ENCODE measurements at regions not wholly inside any gene's neighbourhood (a gene's known extent, or its start where the extent isn't known, plus 50 kb on each side); places are given as distances from the start of the nearest gene placed in this dataset.
"Not testable (repeated sequence)": the region's sequence is repeated elsewhere in the genome, so short reads cannot be mapped to it uniquely, and the experiment has no call there.

GRCh38 chr2:211176514-211177141 lies 620.2 kb downstream of the CPS1 start:
- Histone ChIP-seq H3K27me3 (ENCODE audit: control insufficient read depth, insufficient read depth) (no peaks in the 10 kb centered on the region), H3K27ac (ENCODE audit: low read length) (no peak overlapping the region), H3K4me3 (ENCODE audit: low read length) (no peak overlapping the region), H3K9me3 (ENCODE audit: control insufficient read depth, low read length) (no peaks in the 10 kb centered on the region), H3K4me1 (ENCODE audit: control insufficient read depth, insufficient read depth, low read length) (no peaks in the 10 kb centered on the region)
- DNase-seq = no peak
- no peak for ATAC-seq
- intact Hi-C loops (cut with DNase I) = no loop called here

DNA sequence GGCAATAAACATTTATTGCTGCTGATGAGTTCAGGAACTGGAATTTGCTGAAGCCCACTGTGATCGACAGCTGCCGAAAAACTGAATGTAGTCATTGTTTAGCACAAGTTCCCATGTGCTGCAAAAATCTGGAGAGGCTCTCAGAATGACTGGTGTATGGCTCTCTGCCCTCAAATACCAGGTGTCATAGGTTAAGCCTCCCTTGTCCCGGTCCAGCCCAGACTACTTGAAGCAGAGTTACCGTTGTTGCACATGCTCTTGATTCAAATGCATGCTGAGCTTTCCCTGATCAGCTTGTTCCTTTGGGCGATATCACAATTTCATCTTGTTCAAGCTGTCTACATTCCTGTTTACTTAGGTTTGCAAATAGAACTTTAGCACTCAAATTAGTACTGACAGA lies 625.2 kb downstream of the CPS1 start:
- 41% methylated on average over 5 of the region's 5 CpGs for WGBS
- Histone ChIP-seq H3K27ac (ENCODE audit: low read length) (no peak overlapping the region), H3K4me3 (ENCODE audit: low read length) (no peak overlapping the region), H3K9me3 (ENCODE audit: control insufficient read depth, low read length) (no peaks in the 10 kb centered on the region), H3K4me1 (ENCODE audit: control insufficient read depth, insufficient read depth, low read length) (no peaks in the 10 kb centered on the region), H3K27me3 (ENCODE audit: control insufficient read depth, insufficient read depth) (no peaks in the 10 kb centered on the region)
- peak in 1 of 2 donors; percentile 40 for ATAC-seq
- intact Hi-C loops (cut with DNase I) = no loop called here
- DNase-seq = peak in 1 of 3 donors; percentile 16

GRCh38 chr2:211187602-211188001 lies 631.2 kb downstream of the CPS1 start:
- H3K27ac ChIP-seq (ENCODE audit: low read length) = no peak overlapping the region
- H3K4me3 ChIP-seq (ENCODE audit: low read length) = no peak overlapping the region
- H3K9me3 ChIP-seq (ENCODE audit: control insufficient read depth, low read length) = no peaks in the 10 kb centered on the region
- no peaks in the 10 kb centered on the region for H3K4me1 ChIP-seq (ENCODE audit: control insufficient read depth, insufficient read depth, low read length)
- intact Hi-C loops (cut with DNase I) = no loop called here
- ATAC-seq (no peak), DNase-seq (no peak)
- no peaks in the 10 kb centered on the region for H3K27me3 ChIP-seq (ENCODE audit: control insufficient read depth, insufficient read depth)

GRCh38 chr2:211203986-211204385 lies 647.6 kb downstream of the CPS1 start:
- intact Hi-C loops (cut with DNase I) = no loop called here
- ATAC-seq = no peak

DNA sequence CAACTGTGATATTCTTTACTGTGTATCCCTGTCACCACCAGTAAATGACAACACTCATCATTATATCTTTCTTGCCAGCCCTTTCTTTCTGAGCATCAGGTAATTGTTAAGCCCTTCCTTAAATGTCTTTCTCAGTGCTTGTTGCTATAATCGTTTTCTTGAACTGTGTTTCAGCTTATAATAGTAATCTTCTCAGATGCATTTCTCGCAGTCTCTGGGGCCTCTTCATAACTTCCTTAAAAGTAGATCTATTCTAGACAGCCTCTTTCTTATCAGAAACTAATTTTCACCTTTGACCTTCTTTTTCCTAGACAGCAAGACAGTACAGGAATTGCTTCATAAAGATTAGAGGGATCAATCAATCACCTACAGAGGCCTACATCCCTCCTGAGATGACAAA lies 648.1 kb downstream of the CPS1 start:
- DNase-seq (no peak), ATAC-seq (no peak)
- intact Hi-C loops (cut with DNase I) = no loop called here
- Histone ChIP-seq H3K9me3 (ENCODE audit: control insufficient read depth, low read length) (no peaks in the 10 kb centered on the region), H3K4me3 (ENCODE audit: low read length) (no peak overlapping the region), H3K4me1 (ENCODE audit: control insufficient read depth, insufficient read depth, low read length) (no peaks in the 10 kb centered on the region), H3K27ac (ENCODE audit: low read length) (no peak overlapping the region), H3K27me3 (ENCODE audit: control insufficient read depth, insufficient read depth) (no peaks in the 10 kb centered on the region)
- 47% methylated on average over 2 of the region's 2 CpGs for WGBS

More at GRCh38 chr2:211203986-211204385, 647.6 kb downstream of the CPS1 start:
- no peaks in the 10 kb centered on the region for H3K9me3 ChIP-seq (ENCODE audit: control insufficient read depth, low read length)
- DNase-seq = no peak
- H3K4me1 ChIP-seq (ENCODE audit: control insufficient read depth, insufficient read depth, low read length) = no peaks in the 10 kb centered on the region
- no peak overlapping the region for H3K27ac ChIP-seq (ENCODE audit: low read length)
- no peak overlapping the region for H3K4me3 ChIP-seq (ENCODE audit: low read length)
- H3K27me3 ChIP-seq (ENCODE audit: control insufficient read depth, insufficient read depth) = no peaks in the 10 kb centered on the region

DNA sequence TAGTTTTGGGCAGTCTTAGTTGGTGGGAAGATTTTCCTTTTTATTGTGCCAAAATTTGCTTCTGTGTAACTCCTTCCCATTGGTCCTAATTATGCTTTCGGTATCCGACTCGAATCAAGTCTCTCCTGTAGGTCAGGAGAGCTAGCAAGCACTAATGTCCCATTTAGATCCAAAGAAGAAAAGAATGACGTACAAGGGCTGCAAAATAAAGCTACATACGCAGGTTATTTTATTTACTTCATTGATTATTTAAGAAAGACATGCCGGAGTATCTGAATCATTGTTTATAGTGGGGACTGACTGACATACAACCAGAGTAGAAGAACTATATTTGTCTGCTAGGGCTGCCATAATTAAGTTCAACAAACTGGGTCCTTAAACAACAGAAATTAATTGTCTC lies 648.5 kb downstream of the CPS1 start:
- H3K4me1 ChIP-seq (ENCODE audit: control insufficient read depth, insufficient read depth, low read length) = no peaks in the 10 kb centered on the region
- intact Hi-C loops (cut with DNase I) = no loop called here
- no peak overlapping the region for H3K4me3 ChIP-seq (ENCODE audit: low read length)
- ATAC-seq (no peak), DNase-seq (no peak)
- WGBS = 87% methylated on average over 6 of the region's 6 CpGs
- no peaks in the 10 kb centered on the region for H3K27me3 ChIP-seq (ENCODE audit: control insufficient read depth, insufficient read depth)
- H3K9me3 ChIP-seq (ENCODE audit: control insufficient read depth, low read length) = no peaks in the 10 kb centered on the region
- H3K27ac ChIP-seq (ENCODE audit: low read length) = no peak overlapping the region

- intact Hi-C loops (cut with DNase I) = no loop called here
- no peaks in the 10 kb centered on the region for H3K9me3 ChIP-seq (ENCODE audit: control insufficient read depth, low read length)
- DNase-seq (no peak), ATAC-seq (no peak)
- no peak overlapping the region for H3K27ac ChIP-seq (ENCODE audit: low read length)
- H3K4me3 ChIP-seq (ENCODE audit: low read length) = no peak overlapping the region
- no peaks in the 10 kb centered on the region for H3K27me3 ChIP-seq (ENCODE audit: control insufficient read depth, insufficient read depth)
- WGBS = 45% methylated on average over 1 of the region's 1 CpG
- no peaks in the 10 kb centered on the region for H3K4me1 ChIP-seq (ENCODE audit: control insufficient read depth, insufficient read depth, low read length)
Measured at GRCh38 chr2:211205358-211205757, 649.0 kb downstream of the CPS1 start.

- ATAC-seq = no peak
- H3K4me3 ChIP-seq (ENCODE audit: low read length) = no peak overlapping the region
- H3K27me3 ChIP-seq (ENCODE audit: control insufficient read depth, insufficient read depth) = no peaks in the 10 kb centered on the region
- no peaks in the 10 kb centered on the region for H3K4me1 ChIP-seq (ENCODE audit: control insufficient read depth, insufficient read depth, low read length)
- H3K9me3 ChIP-seq (ENCODE audit: control insufficient read depth, low read length) = no peaks in the 10 kb centered on the region
- H3K27ac ChIP-seq (ENCODE audit: low read length) = no peak overlapping the region
- no peak for DNase-seq
- intact Hi-C loops (cut with DNase I) = no loop called here
Measured at GRCh38 chr2:211205836-211206235, 649.4 kb downstream of the CPS1 start.

GRCh38 chr2:211216221-211216620 lies 659.8 kb downstream of the CPS1 start:
- WGBS = 16% methylated on average over 1 of the region's 1 CpG
- Histone ChIP-seq H3K27me3 (ENCODE audit: control insufficient read depth, insufficient read depth) (no peaks in the 10 kb centered on the region), H3K27ac (ENCODE audit: low read length) (no peak overlapping the region), H3K9me3 (ENCODE audit: control insufficient read depth, low read length) (no peaks in the 10 kb centered on the region), H3K4me1 (ENCODE audit: control insufficient read depth, insufficient read depth, low read length) (no peaks in the 10 kb centered on the region), H3K4me3 (ENCODE audit: low read length) (no peak overlapping the region)
- DNase-seq (no peak), ATAC-seq (no peak)
- intact Hi-C loops (cut with DNase I) = no loop called here

DNA sequence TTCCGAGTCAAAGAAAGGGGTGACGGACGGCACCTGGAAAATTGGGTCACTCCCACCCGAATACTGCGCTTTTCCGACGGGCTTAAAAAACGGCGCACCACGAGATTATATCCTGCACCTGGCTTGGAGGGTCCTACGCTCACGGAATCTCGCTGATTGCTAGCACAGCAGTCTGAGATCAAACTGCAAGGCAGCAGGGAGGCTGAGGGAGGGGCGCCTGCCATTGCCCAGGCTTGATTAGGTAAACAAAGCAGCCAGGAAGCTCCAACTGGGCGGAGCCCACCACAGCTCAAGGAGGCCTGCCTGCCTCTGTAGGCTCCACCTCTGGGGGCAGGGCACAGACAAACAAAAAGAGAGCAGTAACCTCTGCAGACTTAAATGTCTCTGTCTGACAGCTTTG lies 663.1 kb downstream of the CPS1 start:
- intact Hi-C loops (cut with DNase I); H3K4me3 ChIP-seq (ENCODE audit: low read length); H3K27me3 ChIP-seq (ENCODE audit: control insufficient read depth, insufficient read depth); H3K9me3 ChIP-seq (ENCODE audit: control insufficient read depth, low read length); DNase-seq; ATAC-seq; H3K27ac ChIP-seq (ENCODE audit: low read length); H3K4me1 ChIP-seq (ENCODE audit: control insufficient read depth, insufficient read depth, low read length): not testable (repeated sequence)
- WGBS = 84% methylated on average over 5 of the region's 15 CpGs

DNA sequence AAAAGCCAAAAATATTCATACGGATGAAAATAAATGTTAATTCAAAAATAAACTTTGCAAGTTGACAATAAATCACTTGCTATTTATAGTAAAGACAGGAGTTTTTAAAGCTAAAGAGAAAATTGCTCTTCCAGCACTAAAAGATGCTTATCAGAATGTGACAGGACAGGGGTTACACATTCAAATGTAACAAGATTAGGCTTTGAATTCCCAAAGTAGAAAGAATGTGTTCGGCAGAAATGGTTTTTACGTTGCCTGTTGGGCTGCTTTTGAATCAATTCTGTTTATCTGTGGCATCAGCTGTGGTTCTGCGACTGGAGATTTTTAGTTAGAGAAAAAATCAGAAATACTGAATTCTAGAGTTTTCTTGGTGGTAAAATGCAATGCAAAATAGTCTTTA lies 669.4 kb downstream of the CPS1 start:
- ATAC-seq (no peak), DNase-seq (no peak)
- H3K9me3 ChIP-seq (ENCODE audit: control insufficient read depth, low read length) = no peaks in the 10 kb centered on the region
- no peak overlapping the region for H3K27ac ChIP-seq (ENCODE audit: low read length)
- intact Hi-C loops (cut with DNase I) = no loop called here
- 48% methylated on average over 4 of the region's 4 CpGs for WGBS
- no peaks in the 10 kb centered on the region for H3K27me3 ChIP-seq (ENCODE audit: control insufficient read depth, insufficient read depth)
- no peak overlapping the region for H3K4me3 ChIP-seq (ENCODE audit: low read length)
- no peaks in the 10 kb centered on the region for H3K4me1 ChIP-seq (ENCODE audit: control insufficient read depth, insufficient read depth, low read length)

GRCh38 chr2:211228559-211228958 lies 672.2 kb downstream of the CPS1 start:
- H3K27me3 ChIP-seq (ENCODE audit: control insufficient read depth, insufficient read depth) = no peaks in the 10 kb centered on the region
- no peak for ATAC-seq
- H3K4me3 ChIP-seq (ENCODE audit: low read length) = no peak overlapping the region
- no peak for DNase-seq
- no peaks in the 10 kb centered on the region for H3K9me3 ChIP-seq (ENCODE audit: control insufficient read depth, low read length)
- no peak overlapping the region for H3K27ac ChIP-seq (ENCODE audit: low read length)
- no peaks in the 10 kb centered on the region for H3K4me1 ChIP-seq (ENCODE audit: control insufficient read depth, insufficient read depth, low read length)
- WGBS = 73% methylated on average over 3 of the region's 3 CpGs
- intact Hi-C loops (cut with DNase I) = no loop called here

All from right cardiac atrium (tissue), 5 donors.